HG02798 (cell line): ENCODE measurements at regions not wholly inside any gene's neighbourhood (a gene's known extent, or its start where the extent isn't known, plus 50 kb on each side); places are given as distances from the start of the nearest gene placed in this dataset.
A peak's percentile ranks its signal among the peaks of the same experiment; 100 is the strongest.
"Not testable (repeated sequence)": the region's sequence is repeated elsewhere in the genome, so short reads cannot be mapped to it uniquely, and the experiment has no call there.

Experiments used
- ATAC-seq: cut with Tn5 transposase; IDR thresholded peaks from one replicate; pipeline ENCODE4 v1.9.1; 2021; ENCODE audit warnings: mild to moderate bottlenecking; ENCODE audit not compliant: unreplicated experiment, poor library complexity

GRCh38 chr10:9453871-9454270, 1399.4 kb downstream of the GATA3 start:
- ATAC-seq = not testable (repeated sequence)

GRCh38 chr10:9469663-9470205, 1415.2 kb downstream of the GATA3 start:
- no peak for ATAC-seq

GRCh38 chr10:9470581-9470980, 1416.1 kb downstream of the GATA3 start:
- no peak for ATAC-seq

- no peak for ATAC-seq
Observed at GRCh38 chr10:9501944-9502343, 1447.5 kb downstream of the GATA3 start.

- no peak for ATAC-seq
Observed at GRCh38 chr10:9504227-9504626, 1449.7 kb downstream of the GATA3 start.

- no peak for ATAC-seq
Observed at GRCh38 chr10:9505546-9505945, 1451.1 kb downstream of the GATA3 start.

- no peak for ATAC-seq
Observed at GRCh38 chr10:9508606-9509005, 1454.1 kb downstream of the GATA3 start.

- no peak for ATAC-seq
Observed at GRCh38 chr10:9510626-9511025, 1456.1 kb downstream of the GATA3 start.

GRCh38 chr10:9515922-9516321, 1461.4 kb downstream of the GATA3 start:
- no peak for ATAC-seq

- ATAC-seq = peak; percentile 90
Observed at GRCh38 chr10:9535744-9536143, 1481.3 kb downstream of the GATA3 start.

GRCh38 chr10:9545073-9545472, 1472.6 kb upstream of the CELF2 start:
- ATAC-seq = no peak

- ATAC-seq = no peak
Observed at GRCh38 chr10:9547936-9548904, 1469.5 kb upstream of the CELF2 start.

- ATAC-seq = no peak
Observed at GRCh38 chr10:9550810-9551209, 1466.9 kb upstream of the CELF2 start.

- ATAC-seq = no peak
Observed at GRCh38 chr10:9554321-9554720, 1463.4 kb upstream of the CELF2 start.

- ATAC-seq = no peak
Observed at GRCh38 chr10:9560976-9561375, 1456.7 kb upstream of the CELF2 start.

- ATAC-seq = no peak
Observed at GRCh38 chr10:9561821-9562505, 1455.7 kb upstream of the CELF2 start.

GRCh38 chr10:9577746-9578145, 1439.9 kb upstream of the CELF2 start:
- ATAC-seq = no peak

- ATAC-seq = no peak
Observed at GRCh38 chr10:9579110-9579705, 1438.5 kb upstream of the CELF2 start.

GRCh38 chr10:9582803-9583202, 1434.9 kb upstream of the CELF2 start:
- ATAC-seq = not testable (repeated sequence)

GRCh38 chr10:9596368-9596920, 1421.2 kb upstream of the CELF2 start:
- ATAC-seq = no peak
